ENCODE measurements at regions not wholly inside any gene's neighbourhood (a gene's known extent, or its start where the extent isn't known, plus 50 kb on each side); places are given as distances from the start of the nearest gene placed in this dataset.

DNA sequence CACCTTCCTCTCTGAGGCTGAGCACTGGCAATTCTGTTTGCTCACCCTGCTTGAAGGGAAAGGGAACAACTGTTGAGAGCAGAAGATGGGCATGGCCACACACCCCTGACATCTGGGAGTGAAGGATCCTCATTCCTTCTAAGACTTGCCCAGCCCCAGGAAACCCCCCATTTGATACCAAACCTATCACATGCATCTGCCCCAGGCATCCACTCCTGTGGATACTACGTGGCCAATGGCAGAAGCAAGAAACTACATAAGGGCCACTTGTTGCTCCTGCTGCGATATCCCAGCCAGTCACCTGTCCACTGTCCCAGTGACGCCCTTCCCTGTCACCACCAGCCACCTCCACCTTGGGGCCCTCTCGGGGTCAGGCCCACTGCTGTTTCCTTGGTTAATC, 185.2 kb downstream of the SMAD2 start:
- Mint-ChIP-seq H3K27ac (no peak overlapping the region), H3K27me3 (ENCODE audit: low read depth) (peaks cover 25% of the 10 kb centered on the region), H3K9me3 (no peaks in the 10 kb centered on the region), H3K4me3 (ENCODE audit: low read depth) (no peak overlapping the region), H3K36me3 (ENCODE audit: low read depth) (no peaks in the 10 kb centered on the region), H3K4me1 (ENCODE audit: low read depth) (peaks cover 4% of the 10 kb centered on the region)
- intact Hi-C loops (cut with micrococcal nuclease), result loop anchor here (5.0 kb wide), 1 partner anchor 148 kb away; no protein-coding TSS in a partner anchor
- DNase-seq (ENCODE audit: low spot score), result no peak

DNA sequence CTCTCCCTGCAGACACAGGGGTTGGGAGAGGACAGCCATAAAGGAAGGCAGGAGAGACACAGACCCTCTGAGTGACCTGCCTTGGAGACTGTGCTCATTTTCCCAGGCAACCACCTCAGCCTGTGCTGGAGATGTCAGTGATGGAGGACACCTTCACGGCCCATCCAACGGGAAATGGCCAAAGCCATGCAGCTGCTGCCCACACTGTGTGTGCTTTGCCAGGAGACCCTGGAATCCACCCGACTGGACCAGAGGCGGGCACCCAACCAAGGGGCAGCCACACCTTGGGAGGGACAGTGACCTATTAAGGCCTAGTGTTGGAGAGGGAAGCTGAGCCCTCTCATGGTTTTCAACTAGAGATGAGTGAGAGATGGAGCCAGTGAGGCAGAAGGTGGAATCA, 192.5 kb downstream of the SMAD2 start:
- intact Hi-C loops (cut with micrococcal nuclease), result no loop called here
- Mint-ChIP-seq H3K9me3 (no peaks in the 10 kb centered on the region), H3K36me3 (ENCODE audit: low read depth) (no peaks in the 10 kb centered on the region), H3K27ac (no peak overlapping the region), H3K4me1 (ENCODE audit: low read depth) (no peaks in the 10 kb centered on the region), H3K27me3 (ENCODE audit: low read depth) (peaks cover 29% of the 10 kb centered on the region), H3K4me3 (ENCODE audit: low read depth) (no peak overlapping the region)
- no peak for DNase-seq (ENCODE audit: low spot score)

DNA sequence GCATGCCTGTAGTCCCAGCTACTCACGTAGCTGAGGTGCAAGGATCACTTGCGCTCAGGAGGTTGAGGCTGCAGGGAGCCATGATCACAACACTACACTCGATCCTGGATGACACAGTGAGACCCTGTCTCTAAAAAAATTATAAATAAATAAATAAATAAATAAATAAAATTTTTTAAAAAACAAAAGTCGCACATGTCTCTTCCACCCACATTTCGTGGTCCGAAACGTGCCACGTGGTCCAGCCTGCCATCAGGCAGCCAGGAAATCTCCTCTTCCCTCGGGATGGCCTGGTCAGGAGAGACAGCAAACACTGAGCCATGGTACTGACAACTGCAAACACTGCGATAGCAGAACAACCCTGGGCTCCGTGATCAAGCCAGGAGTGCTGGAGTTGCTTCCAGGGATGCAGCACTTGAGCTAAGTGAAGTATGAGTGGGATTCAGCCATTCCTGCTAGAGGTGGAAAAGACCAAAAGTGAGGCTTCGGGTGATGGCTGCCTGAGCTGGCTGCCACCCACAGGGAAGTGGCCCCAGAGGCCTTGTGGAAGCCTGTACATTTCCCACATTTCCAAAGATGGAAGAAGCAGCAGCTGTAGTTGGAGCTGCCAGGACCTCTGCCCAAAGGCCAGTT, 193.1 kb downstream of the SMAD2 start:
- Mint-ChIP-seq H3K4me3 (ENCODE audit: low read depth) (no peak overlapping the region), H3K27me3 (ENCODE audit: low read depth) (peaks cover 26% of the 10 kb centered on the region), H3K27ac (no peak overlapping the region), H3K4me1 (ENCODE audit: low read depth) (no peaks in the 10 kb centered on the region), H3K9me3 (no peaks in the 10 kb centered on the region), H3K36me3 (ENCODE audit: low read depth) (no peaks in the 10 kb centered on the region)
- DNase-seq (ENCODE audit: low spot score), result no peak
- intact Hi-C loops (cut with micrococcal nuclease), result no loop called here

DNA sequence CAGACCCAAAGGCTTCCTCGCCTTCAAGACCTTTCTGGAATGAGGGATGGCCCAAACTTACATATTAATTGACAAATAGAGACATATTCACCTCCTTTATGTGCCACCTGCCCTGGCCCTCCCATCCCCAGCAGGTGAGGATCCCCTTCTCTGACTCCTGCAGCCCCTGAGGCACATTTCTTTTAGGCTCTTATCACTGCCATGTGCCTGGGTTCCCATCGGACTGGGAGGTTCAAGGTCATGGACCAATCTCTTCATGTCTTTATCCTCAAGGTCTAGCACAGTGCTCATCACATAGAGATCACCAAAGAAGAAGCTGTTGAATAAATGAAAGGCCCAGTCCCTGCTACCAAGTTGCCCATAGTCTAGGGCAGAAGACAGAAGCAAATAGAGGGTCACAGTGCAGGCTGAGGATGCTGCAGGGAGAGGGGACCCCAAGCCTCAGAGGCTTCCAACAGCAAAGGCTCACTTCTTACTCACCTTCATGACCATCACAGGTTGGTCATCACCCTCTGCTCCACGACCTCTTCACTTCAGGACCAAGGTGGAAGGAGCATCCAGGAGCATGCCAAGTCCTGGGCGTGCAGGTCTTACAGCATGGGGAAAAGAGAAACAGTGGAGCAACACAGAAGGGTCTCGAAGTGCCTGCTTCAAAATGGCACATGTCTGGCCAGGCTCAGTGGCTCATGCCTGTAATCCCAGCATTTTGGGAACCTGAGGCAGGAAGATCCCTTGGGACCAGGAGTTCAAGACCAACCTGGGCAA, 193.9 kb downstream of the SMAD2 start:
- H3K27me3 Mint-ChIP-seq (ENCODE audit: low read depth), result peaks cover 18% of the 10 kb centered on the region
- intact Hi-C loops (cut with micrococcal nuclease), result no loop called here
- H3K4me3 Mint-ChIP-seq (ENCODE audit: low read depth), result no peak overlapping the region
- no peaks in the 10 kb centered on the region for H3K4me1 Mint-ChIP-seq (ENCODE audit: low read depth)
- no peak overlapping the region for H3K27ac Mint-ChIP-seq
- no peak for DNase-seq (ENCODE audit: low spot score)
- H3K36me3 Mint-ChIP-seq (ENCODE audit: low read depth), result no peaks in the 10 kb centered on the region
- H3K9me3 Mint-ChIP-seq, result no peaks in the 10 kb centered on the region

DNA sequence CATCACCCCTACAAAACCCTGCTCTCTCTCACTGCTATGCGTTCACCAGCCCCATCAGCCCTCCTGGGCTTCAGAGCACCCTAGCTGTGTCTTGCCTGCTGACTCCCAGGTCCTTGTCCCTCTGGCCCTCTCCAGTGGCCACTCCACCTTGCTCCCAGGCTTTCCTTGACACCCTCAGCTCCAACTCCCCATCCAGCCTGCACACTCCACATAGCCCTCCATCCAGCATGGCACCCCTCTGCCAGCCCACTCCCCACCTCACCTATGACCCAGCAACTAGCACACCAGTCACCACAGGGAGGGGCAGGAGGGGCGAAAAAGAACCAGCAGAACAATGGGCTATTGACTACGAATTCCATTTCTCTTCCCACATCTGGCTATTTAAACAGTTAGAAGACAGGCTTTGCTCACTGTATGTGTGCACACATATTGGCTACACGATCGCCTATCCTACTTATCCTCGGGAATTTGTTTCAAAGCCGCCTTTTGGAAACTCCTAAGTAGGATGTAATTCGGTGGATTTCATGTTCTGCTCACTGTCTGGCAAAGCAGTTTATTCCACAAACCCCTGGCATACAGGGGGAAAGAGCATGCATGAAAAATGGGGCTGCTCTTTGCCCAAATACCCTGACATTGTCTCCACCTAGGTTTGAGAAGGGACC, 195.3 kb downstream of the SMAD2 start:
- H3K36me3 Mint-ChIP-seq (ENCODE audit: low read depth), result no peaks in the 10 kb centered on the region
- DNase-seq (ENCODE audit: low spot score), result no peak
- intact Hi-C loops (cut with micrococcal nuclease), result no loop called here
- no peak overlapping the region for H3K4me3 Mint-ChIP-seq (ENCODE audit: low read depth)
- peaks cover 16% of the 10 kb centered on the region for H3K27me3 Mint-ChIP-seq (ENCODE audit: low read depth)
- H3K4me1 Mint-ChIP-seq (ENCODE audit: low read depth), result no peaks in the 10 kb centered on the region
- H3K9me3 Mint-ChIP-seq, result no peaks in the 10 kb centered on the region
- no peak overlapping the region for H3K27ac Mint-ChIP-seq

DNA sequence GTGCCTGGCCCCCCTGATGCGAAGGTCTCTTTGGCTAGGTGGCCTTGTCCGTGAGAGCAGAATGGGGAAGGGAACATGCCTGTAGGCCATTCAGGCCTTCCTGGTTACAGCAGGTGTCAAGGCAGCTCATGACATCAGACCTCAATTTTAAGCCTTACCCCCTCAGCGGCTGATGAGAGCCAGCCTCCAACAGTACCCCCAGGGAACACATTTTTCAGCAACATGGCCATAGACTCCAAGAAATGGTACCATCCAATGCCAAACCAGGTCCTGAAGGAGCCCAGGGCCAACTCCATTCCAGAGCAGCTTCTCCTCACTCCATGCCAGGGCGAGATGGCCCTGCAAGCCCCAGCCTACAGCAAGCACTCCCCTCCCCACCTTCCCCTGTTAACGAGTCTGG, 199.2 kb downstream of the SMAD2 start:
- Mint-ChIP-seq H3K4me1 (ENCODE audit: low read depth) (no peaks in the 10 kb centered on the region), H3K4me3 (ENCODE audit: low read depth) (no peak overlapping the region), H3K36me3 (ENCODE audit: low read depth) (no peaks in the 10 kb centered on the region), H3K27me3 (ENCODE audit: low read depth) (peaks cover 4% of the 10 kb centered on the region), H3K27ac (no peak overlapping the region), H3K9me3 (no peaks in the 10 kb centered on the region)
- DNase-seq (ENCODE audit: low spot score), result no peak
- intact Hi-C loops (cut with micrococcal nuclease), result no loop called here

DNA sequence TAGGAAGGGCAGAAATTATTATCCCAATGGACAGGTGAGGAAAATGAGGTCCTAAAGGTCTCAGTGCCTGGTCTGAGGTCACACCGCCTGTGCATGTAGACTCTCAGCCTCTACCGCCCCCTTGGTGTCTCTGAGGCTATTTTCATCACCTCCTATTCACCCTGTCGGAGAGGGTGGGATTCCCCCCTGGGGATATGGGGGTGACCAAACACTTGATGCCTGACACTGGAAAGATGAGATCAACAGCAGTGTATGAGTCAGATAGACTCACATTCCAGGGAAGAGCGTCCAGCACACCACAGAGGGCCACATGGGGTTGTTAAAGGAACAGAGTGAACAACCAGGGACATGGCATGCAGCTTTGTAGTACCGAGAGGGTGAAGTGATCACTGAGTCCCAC, 199.7 kb downstream of the SMAD2 start:
- Mint-ChIP-seq H3K36me3 (ENCODE audit: low read depth) (no peaks in the 10 kb centered on the region), H3K9me3 (no peaks in the 10 kb centered on the region), H3K27me3 (ENCODE audit: low read depth) (peaks cover 2% of the 10 kb centered on the region), H3K4me1 (ENCODE audit: low read depth) (no peaks in the 10 kb centered on the region), H3K4me3 (ENCODE audit: low read depth) (no peak overlapping the region), H3K27ac (no peak overlapping the region)
- no peak for DNase-seq (ENCODE audit: low spot score)
- intact Hi-C loops (cut with micrococcal nuclease), result no loop called here

DNA sequence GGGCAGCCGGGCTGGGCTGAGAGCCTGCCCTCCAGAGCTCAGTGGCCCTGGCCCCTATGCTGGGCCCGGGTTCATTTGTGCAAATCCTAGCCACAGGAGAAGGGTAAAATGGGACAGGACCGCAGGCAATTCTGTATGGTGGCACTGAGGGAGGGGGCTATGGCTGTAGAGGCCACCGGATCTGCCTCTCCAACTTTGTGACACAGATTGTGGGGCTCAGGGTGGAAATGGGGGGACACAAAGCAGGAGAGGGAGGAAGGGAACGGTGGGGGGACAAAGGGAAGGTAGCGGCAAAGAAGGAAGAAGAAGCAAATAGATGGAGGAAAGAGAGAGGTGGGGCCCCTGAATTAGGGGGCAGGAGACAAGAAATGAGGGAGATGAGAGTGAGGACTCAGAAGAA, 201.1 kb downstream of the SMAD2 start:
- intact Hi-C loops (cut with micrococcal nuclease), result no loop called here
- Mint-ChIP-seq H3K4me3 (ENCODE audit: low read depth) (no peak overlapping the region), H3K4me1 (ENCODE audit: low read depth) (no peaks in the 10 kb centered on the region), H3K36me3 (ENCODE audit: low read depth) (no peaks in the 10 kb centered on the region), H3K9me3 (no peaks in the 10 kb centered on the region), H3K27me3 (ENCODE audit: low read depth) (peaks cover 2% of the 10 kb centered on the region), H3K27ac (no peak overlapping the region)
- DNase-seq (ENCODE audit: low spot score), result no peak

DNA sequence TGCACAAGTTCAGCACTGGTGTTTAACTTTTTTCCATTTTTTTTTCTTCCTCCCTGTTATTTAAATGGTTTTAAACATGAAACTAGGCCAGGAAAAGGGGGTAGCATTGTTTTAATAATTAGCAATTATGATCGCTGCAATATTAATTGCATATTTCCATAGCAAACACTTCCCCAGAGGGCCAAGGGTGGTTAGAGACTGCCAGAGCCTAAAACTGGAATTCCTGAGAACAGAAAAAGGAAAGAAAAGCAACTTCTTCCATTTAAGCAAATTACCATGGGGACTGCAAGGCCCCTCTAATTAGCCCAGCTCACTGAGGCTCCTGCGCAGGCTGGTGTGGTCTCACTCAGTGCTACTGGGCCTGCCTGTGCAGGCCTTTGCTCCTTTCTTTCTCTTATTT, 201.5 kb downstream of the SMAD2 start:
- Mint-ChIP-seq H3K4me1 (ENCODE audit: low read depth) (no peaks in the 10 kb centered on the region), H3K4me3 (ENCODE audit: low read depth) (no peak overlapping the region), H3K36me3 (ENCODE audit: low read depth) (no peaks in the 10 kb centered on the region), H3K27me3 (ENCODE audit: low read depth) (no peaks in the 10 kb centered on the region), H3K9me3 (no peaks in the 10 kb centered on the region), H3K27ac (no peak overlapping the region)
- DNase-seq (ENCODE audit: low spot score), result no peak
- intact Hi-C loops (cut with micrococcal nuclease), result no loop called here

DNA sequence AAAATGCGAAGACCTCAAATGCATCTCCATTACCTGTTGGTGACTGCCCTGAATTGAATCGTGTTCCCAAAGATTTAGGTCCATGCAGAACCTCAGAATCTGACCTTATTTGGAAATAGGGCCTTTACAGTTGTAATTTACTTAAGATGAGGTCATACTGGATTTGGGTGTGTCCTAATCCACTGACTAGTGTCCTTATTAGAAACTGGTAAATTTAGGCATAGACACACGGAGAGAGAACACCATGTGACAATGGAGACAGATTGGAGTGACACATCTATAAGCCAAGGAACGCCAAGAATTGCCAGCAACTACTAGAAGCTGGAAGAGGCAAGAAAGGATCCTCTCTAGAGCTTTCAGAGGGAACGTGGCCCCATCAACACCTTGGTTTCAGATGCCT, 203.1 kb downstream of the SMAD2 start:
- no peaks in the 10 kb centered on the region for H3K27me3 Mint-ChIP-seq (ENCODE audit: low read depth)
- no peak for DNase-seq (ENCODE audit: low spot score)
- no peaks in the 10 kb centered on the region for H3K4me1 Mint-ChIP-seq (ENCODE audit: low read depth)
- H3K27ac Mint-ChIP-seq, result no peak overlapping the region
- H3K9me3 Mint-ChIP-seq, result no peaks in the 10 kb centered on the region
- no peaks in the 10 kb centered on the region for H3K36me3 Mint-ChIP-seq (ENCODE audit: low read depth)
- no peak overlapping the region for H3K4me3 Mint-ChIP-seq (ENCODE audit: low read depth)
- intact Hi-C loops (cut with micrococcal nuclease), result no loop called here

DNA sequence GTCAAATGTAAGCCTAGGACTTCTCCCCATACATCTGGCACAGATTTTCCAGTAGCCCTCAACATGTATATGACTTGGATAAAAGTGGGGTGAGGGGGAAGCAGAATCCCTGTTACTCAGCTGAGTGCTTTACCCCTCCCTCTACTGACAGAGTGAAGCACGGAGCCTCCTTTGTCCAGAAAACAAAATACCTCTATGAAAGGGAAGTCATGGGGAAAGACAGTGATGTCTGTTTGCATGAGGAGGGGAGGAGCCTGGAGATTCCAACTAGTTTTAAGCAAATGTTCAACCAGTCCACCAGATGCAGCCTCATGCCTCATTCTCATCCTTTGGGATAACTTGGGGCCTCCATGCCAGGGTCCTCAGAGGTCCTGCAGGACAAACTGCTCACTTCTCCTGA, 203.9 kb downstream of the SMAD2 start:
- no peak for DNase-seq (ENCODE audit: low spot score)
- H3K27ac Mint-ChIP-seq, result no peak overlapping the region
- no peak overlapping the region for H3K4me3 Mint-ChIP-seq (ENCODE audit: low read depth)
- H3K4me1 Mint-ChIP-seq (ENCODE audit: low read depth), result no peaks in the 10 kb centered on the region
- no peaks in the 10 kb centered on the region for H3K36me3 Mint-ChIP-seq (ENCODE audit: low read depth)
- no peaks in the 10 kb centered on the region for H3K9me3 Mint-ChIP-seq
- H3K27me3 Mint-ChIP-seq (ENCODE audit: low read depth), result no peaks in the 10 kb centered on the region
- intact Hi-C loops (cut with micrococcal nuclease), result no loop called here

DNA sequence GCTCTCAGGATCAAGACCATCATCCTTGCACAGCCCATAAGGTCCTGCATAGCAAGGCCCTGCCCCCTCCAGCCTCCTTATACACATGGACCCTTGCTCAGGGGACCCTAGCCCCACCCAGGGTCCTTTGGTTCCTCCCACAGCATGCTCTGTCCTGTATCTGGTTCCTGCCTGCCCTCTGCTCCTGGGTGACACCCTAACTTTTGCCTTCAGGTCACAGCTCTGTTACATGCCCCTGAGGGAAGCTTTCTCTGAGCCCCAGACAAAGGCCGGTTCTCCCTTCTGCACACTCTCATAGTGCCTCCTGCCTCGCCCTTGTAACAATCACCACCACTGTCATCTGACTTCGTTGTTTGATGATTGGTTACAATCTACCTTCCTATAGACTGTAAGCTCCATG, 204.8 kb downstream of the SMAD2 start:
- H3K27ac Mint-ChIP-seq, result no peak overlapping the region
- H3K4me1 Mint-ChIP-seq (ENCODE audit: low read depth), result no peaks in the 10 kb centered on the region
- H3K27me3 Mint-ChIP-seq (ENCODE audit: low read depth), result no peaks in the 10 kb centered on the region
- DNase-seq (ENCODE audit: low spot score), result no peak
- no peak overlapping the region for H3K4me3 Mint-ChIP-seq (ENCODE audit: low read depth)
- no peaks in the 10 kb centered on the region for H3K9me3 Mint-ChIP-seq
- H3K36me3 Mint-ChIP-seq (ENCODE audit: low read depth), result no peaks in the 10 kb centered on the region
- intact Hi-C loops (cut with micrococcal nuclease), result no loop called here

DNA sequence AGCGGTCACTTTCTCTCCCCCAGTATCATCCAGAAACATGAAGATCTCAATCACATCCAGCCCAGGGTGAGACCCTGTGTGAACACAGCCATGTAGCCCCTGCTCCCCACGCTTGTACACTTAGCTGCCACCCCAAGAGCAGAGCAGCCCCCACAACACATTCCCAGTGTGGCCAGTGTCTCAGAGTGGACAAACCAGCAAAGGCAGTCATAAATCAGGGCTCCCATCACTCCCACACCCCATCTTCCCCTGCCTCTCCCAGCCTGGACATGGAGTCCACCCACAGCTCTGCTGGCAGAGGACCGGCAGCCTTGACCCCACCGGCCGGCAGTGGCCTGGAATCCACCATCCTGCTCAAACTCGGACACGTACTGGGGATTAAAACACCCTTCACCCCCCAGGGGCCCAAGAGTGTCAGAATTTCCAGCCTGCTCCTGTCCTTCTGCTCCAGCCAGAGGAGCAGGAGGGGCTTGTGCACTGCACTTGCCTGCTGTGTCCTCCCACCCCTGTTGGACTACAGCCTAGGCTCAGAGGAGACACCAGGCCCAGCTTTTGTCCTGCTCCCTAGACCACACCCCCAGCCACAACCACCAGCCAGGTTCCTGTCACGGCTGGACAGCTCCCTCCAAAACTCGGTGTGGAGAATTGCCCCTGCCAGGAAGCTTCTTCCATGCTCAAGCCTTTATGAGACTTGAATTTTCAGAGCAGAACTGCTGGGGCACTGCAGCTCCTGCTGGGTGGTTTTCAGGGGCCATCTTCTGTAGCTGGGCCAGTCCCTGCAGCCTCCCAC, 206.1 kb downstream of the SMAD2 start:
- Mint-ChIP-seq H3K9me3 (no peaks in the 10 kb centered on the region), H3K4me3 (ENCODE audit: low read depth) (no peak overlapping the region), H3K4me1 (ENCODE audit: low read depth) (no peaks in the 10 kb centered on the region), H3K36me3 (ENCODE audit: low read depth) (no peaks in the 10 kb centered on the region), H3K27me3 (ENCODE audit: low read depth) (no peaks in the 10 kb centered on the region), H3K27ac (no peak overlapping the region)
- DNase-seq (ENCODE audit: low spot score), result no peak
- intact Hi-C loops (cut with micrococcal nuclease), result no loop called here
